ENCODE measurements at regions not wholly inside any gene's neighbourhood (a gene's known extent, or its start where the extent isn't known, plus 50 kb on each side); places are given as distances from the start of the nearest gene placed in this dataset.

DNA sequence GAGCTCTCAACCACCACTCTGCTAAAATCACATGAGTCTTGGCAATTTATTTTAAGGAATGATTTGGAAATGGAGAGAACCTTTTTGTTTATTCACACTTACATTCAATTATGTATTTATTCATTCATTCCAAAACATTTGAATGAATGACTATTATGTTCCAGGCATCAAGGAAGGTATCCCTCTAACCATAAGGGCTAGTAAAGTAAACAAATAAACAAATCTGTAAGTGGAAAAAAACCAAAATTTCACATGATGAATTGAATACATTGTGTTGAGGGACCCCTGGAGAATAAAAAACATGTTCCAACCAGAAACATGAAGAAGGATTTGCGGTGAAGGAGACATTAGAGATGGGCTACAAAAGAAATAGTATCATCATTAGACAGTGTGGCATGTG lies 677.8 kb downstream of the TOX3 start:
- H3K36me3 ChIP-seq: no peaks in the 10 kb centered on the region
- H3K27me3 ChIP-seq (replicated peaks; ENCODE audit: insufficient read depth): no peaks in the 10 kb centered on the region
- H3K4me3 ChIP-seq: no peak overlapping the region
- no peaks in the 10 kb centered on the region for H3K9me3 ChIP-seq
- no peak for TF ChIP-seq CTCF (IDR thresholded peaks at IDR 0.05)
- H3K27ac ChIP-seq: no peak overlapping the region
- DNase-seq (ENCODE audit: low spot score): no peak
- ATAC-seq (ENCODE audit: insufficient number of reproducible peaks, low FRiP score, low read depth): no peak
- no peaks in the 10 kb centered on the region for H3K4me1 ChIP-seq (ENCODE audit: control insufficient read depth in 1 of 2, low read depth in 2 of 2)

GRCh38 chr16:51868631-51869030 lies 678.3 kb downstream of the TOX3 start:
- H3K27ac ChIP-seq: no peak overlapping the region
- ATAC-seq (ENCODE audit: insufficient number of reproducible peaks, low FRiP score, low read depth) (no peak), DNase-seq (ENCODE audit: low spot score) (no peak)
- no peaks in the 10 kb centered on the region for H3K36me3 ChIP-seq
- H3K4me3 ChIP-seq: no peak overlapping the region
- H3K9me3 ChIP-seq: no peaks in the 10 kb centered on the region
- H3K27me3 ChIP-seq (replicated peaks; ENCODE audit: insufficient read depth): no peaks in the 10 kb centered on the region
- TF ChIP-seq CTCF (IDR thresholded peaks at IDR 0.05): no peak
- H3K4me1 ChIP-seq (ENCODE audit: control insufficient read depth in 1 of 2, low read depth in 2 of 2): no peaks in the 10 kb centered on the region

GRCh38 chr16:51867386-51868065 lies 679.4 kb downstream of the TOX3 start:
- Histone ChIP-seq H3K36me3 (no peaks in the 10 kb centered on the region), H3K4me1 (ENCODE audit: control insufficient read depth in 1 of 2, low read depth in 2 of 2) (no peaks in the 10 kb centered on the region), H3K27ac (no peak overlapping the region), H3K27me3 (replicated peaks; ENCODE audit: insufficient read depth) (no peaks in the 10 kb centered on the region), H3K4me3 (no peak overlapping the region), H3K9me3 (no peaks in the 10 kb centered on the region)
- TF ChIP-seq CTCF (IDR thresholded peaks at IDR 0.05): no peak
- DNase-seq (ENCODE audit: low spot score) (no peak), ATAC-seq (ENCODE audit: insufficient number of reproducible peaks, low FRiP score, low read depth) (no peak)

DNA sequence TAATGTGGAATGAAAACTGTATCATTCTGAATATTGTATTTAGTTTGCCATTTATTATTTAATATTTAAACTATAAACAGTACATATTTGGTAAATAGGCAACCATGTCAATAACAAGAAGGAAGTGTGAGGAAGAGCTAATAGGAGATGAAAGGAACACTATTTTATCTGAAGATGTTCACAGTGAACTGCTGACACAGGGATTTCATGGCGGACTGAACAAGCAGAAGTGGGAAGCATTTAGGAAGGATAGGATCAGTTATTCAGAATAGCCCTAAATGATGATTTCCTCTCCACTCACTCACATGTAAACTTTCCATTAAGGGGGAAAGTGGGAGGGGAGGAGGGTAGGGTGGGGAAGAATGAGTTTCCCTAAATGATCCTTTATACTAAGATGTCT lies 682.4 kb downstream of the TOX3 start:
- Histone ChIP-seq H3K4me1 (ENCODE audit: control insufficient read depth in 1 of 2, low read depth in 2 of 2) (no peaks in the 10 kb centered on the region), H3K36me3 (no peaks in the 10 kb centered on the region), H3K27ac (no peak overlapping the region), H3K27me3 (replicated peaks; ENCODE audit: insufficient read depth) (no peaks in the 10 kb centered on the region), H3K9me3 (no peaks in the 10 kb centered on the region), H3K4me3 (no peak overlapping the region)
- ATAC-seq (ENCODE audit: insufficient number of reproducible peaks, low FRiP score, low read depth) (no peak), DNase-seq (ENCODE audit: low spot score) (no peak)
- no peak for TF ChIP-seq CTCF (IDR thresholded peaks at IDR 0.05)

DNA sequence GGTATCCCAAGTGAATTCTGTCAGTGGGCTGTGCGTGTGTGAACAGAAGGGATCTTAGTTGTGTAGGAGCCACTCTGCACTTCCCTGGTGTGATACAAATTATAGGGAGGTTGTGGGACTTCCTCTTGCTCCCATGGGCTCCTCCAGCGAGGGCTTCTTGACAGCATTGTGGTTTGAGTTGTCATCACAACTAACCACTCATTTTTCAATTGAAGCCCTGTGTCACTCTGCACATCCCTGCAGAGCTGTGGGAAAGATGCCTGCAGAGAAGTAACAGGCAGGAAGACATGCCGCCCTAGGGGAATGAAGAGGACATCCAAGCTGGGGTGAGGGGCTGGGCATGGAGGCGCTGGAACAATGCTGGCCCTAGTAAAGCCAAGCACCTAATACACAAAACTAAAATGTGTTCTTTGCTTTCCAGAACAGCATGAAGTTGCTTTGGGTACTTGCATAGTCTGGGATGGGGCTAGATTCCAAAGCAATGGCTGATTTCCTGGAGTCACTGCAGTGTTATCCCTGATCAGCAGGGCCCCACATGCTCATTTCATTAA lies 692.5 kb downstream of the TOX3 start:
- Histone ChIP-seq H3K4me1 (ENCODE audit: control insufficient read depth in 1 of 2, low read depth in 2 of 2) (no peaks in the 10 kb centered on the region), H3K36me3 (no peaks in the 10 kb centered on the region), H3K4me3 (no peak overlapping the region), H3K27me3 (replicated peaks; ENCODE audit: insufficient read depth) (no peaks in the 10 kb centered on the region), H3K9me3 (no peaks in the 10 kb centered on the region), H3K27ac (no peak overlapping the region)
- no peak for TF ChIP-seq CTCF (IDR thresholded peaks at IDR 0.05)
- DNase-seq (ENCODE audit: low spot score) (no peak), ATAC-seq (ENCODE audit: insufficient number of reproducible peaks, low FRiP score, low read depth) (no peak)

Measured in thoracic aorta (tissue), 2 donors.